HepG2 (cell line): ENCODE measurements at regions not wholly inside any gene's neighbourhood (a gene's known extent, or its start where the extent isn't known, plus 50 kb on each side); places are given as distances from the start of the nearest gene placed in this dataset.

Experiments
- ATAC-seq: fragments of 200-7000 bp; cut with Tn5 transposase; 3 replicates; pipeline ENCODE4 v1.9.1; 2020; ENCODE audit warnings: mild to moderate bottlenecking, moderate library complexity
- BruUV-seq: library from RNA; stranded (reverse); fragments of 400-500 nt; replicated peaks from 2 replicates; lab custom pipeline; 2021; lab: Mats Ljungman, UMichigan
- CTCF ChIA-PET: fragments of 300-600 bp; formaldehyde crosslinking; extraction: SDS; loops from one replicate; lab custom pipeline; 2021; ENCODE audit warnings: low total read pairs, inconsistent platforms, low intra/inter-chr PET ratio; lab: Yijun Ruan, JAX
- POLR2A ChIA-PET: fragments of 350-600 bp; sonication (Branson Sonifier 250); formaldehyde crosslinking; loops from one replicate; lab custom pipeline; 2020; ENCODE audit warnings: antibody characterized with exemption, inconsistent platforms; lab: Yijun Ruan, JAX
- DNase-seq: peaks from one replicate; pipeline ENCODE4 v3.0.0-alpha.2; 2015; ENCODE audit warnings: low spot score
- FAIRE-seq: peaks from 3 replicates; lab custom pipeline; 2011; peaks lifted over from hg19 to GRCh38; lab: Jason Lieb, UNC
- H2AFZ ChIP-seq: one replicate; pipeline ENCODE4 v1.6.1; 2011; ENCODE audit warnings: low read length, inconsistent platforms
- H3K27ac ChIP-seq: fragments of 300-600 bp; 3 replicates; pipeline ENCODE4 v1.8.0; 2011; ENCODE audit warnings: mixed run types, mild to moderate bottlenecking, mixed read lengths, low read length, inconsistent platforms; ENCODE audit not compliant: insufficient read depth; ENCODE audit errors: extremely low read length
- H3K27me3 ChIP-seq, 2 experiments: fragments of 200-600 bp in 1 of 2; 2 replicates in 1 of 2; 3 replicates in 1 of 2; pipeline versions ENCODE4 v1.6.0 to v1.8.0; 2011; ENCODE audit warnings: low read length in 2 of 2, mild to moderate bottlenecking in 2 of 2, moderate library complexity in 2 of 2, inconsistent platforms in 1 of 2; ENCODE audit not compliant: insufficient read depth in 2 of 2, control insufficient read depth in 1 of 2
- H3K36me3 ChIP-seq, 2 experiments: fragments of 200-600 bp in 1 of 2; replicated peaks in 1 of 2; 2 replicates in 1 of 2; 3 replicates in 1 of 2; pipeline versions ENCODE4 v1.5.1 to v1.8.0; 2011; ENCODE audit warnings: low read length in 2 of 2, inconsistent platforms in 1 of 2; ENCODE audit not compliant: insufficient read depth in 2 of 2, control insufficient read depth in 1 of 2
- H3K4me1 ChIP-seq: 2 replicates; pipeline ENCODE4 v1.5.1; 2012; ENCODE audit warnings: low read length, inconsistent platforms; ENCODE audit not compliant: insufficient read depth
- H3K4me2 ChIP-seq: 2 replicates; pipeline ENCODE4 v1.6.0; 2011; ENCODE audit warnings: low read depth, low read length, inconsistent platforms
- H3K4me3 ChIP-seq, 3 experiments: fragments of 200-600 bp in 1 of 3; sonication (generic), shearing (Covaris generic) in 1 of 3; replicated peaks in 1 of 3; 2 replicates each; pipeline ENCODE4 v1.5.1; 2011 to 2016; ENCODE audit warnings: low read length in 3 of 3, inconsistent platforms in 2 of 3, low read depth in 2 of 3, mild to moderate bottlenecking in 2 of 3, control low read depth in 1 of 3, mixed read lengths in 1 of 3; ENCODE audit not compliant: insufficient read depth in 1 of 3
- H3K79me2 ChIP-seq: one replicate; pipeline ENCODE4 v1.6.1; 2011; ENCODE audit warnings: low read length, inconsistent platforms; ENCODE audit not compliant: insufficient read depth
- H3K9ac ChIP-seq: 2 replicates; pipeline ENCODE4 v1.6.0; 2011; ENCODE audit warnings: mild to moderate bottlenecking, low read depth, low read length, inconsistent platforms; ENCODE audit not compliant: insufficient read depth
- H3K9me3 ChIP-seq: 2 replicates; pipeline ENCODE4 v1.5.1; 2012; ENCODE audit warnings: mild to moderate bottlenecking, low read length
- H4K20me1 ChIP-seq: 2 replicates; pipeline ENCODE4 v1.6.0; 2011; ENCODE audit warnings: inconsistent platforms, mild to moderate bottlenecking, low read length, moderate library complexity; ENCODE audit not compliant: insufficient read depth
- ARNT2 ChIP-seq: sonication (generic); formaldehyde crosslinking; IDR thresholded peaks from 2 replicates; pipeline ENCODE4 v1.8.0; 2022; ENCODE audit warnings: mild to moderate bottlenecking, low read depth, missing genetic modification reagents, moderate library complexity
- SRSF9 ChIP-seq: fragments of 200-400 bp; formaldehyde crosslinking; IDR thresholded peaks from 2 replicates; pipeline ENCODE4 v1.6.1; 2018; ENCODE audit warnings: borderline replicate concordance, mild to moderate bottlenecking, low read depth, low read length; ENCODE audit not compliant: insufficient read depth, poor library complexity, severe bottlenecking
- ZC3H13 ChIP-seq: sonication (generic); formaldehyde crosslinking; IDR thresholded peaks from 2 replicates; pipeline ENCODE4 v1.8.1; 2023; ENCODE audit warnings: mild to moderate bottlenecking, missing genetic modification reagents, moderate library complexity
- ZNF382 ChIP-seq: sonication (generic); formaldehyde crosslinking; IDR thresholded peaks from 2 replicates; pipeline ENCODE4 v1.5.0; 2020; ENCODE audit warnings: missing genetic modification reagents, mild to moderate bottlenecking, borderline replicate concordance
- ZNF546 ChIP-seq: sonication (generic); formaldehyde crosslinking; conservative IDR thresholded peaks from 2 replicates; pipeline ENCODE4 v1.8.1; 2023; ENCODE audit warnings: mild to moderate bottlenecking, missing genetic modification reagents
- WGBS: methylation state at CpG from one replicate; pipeline ENCODE4 v1.1.6; 2017; ENCODE audit warnings: low lambda C conversion rate; 5-methylcytosine and 5-hydroxymethylcytosine counted together
- in situ Hi-C: cut with HindIII; loops from 2 replicates; pipeline ENCODE4 v1.10.0; 2017; ENCODE audit warnings: low pct_unique_long_range_greater_than_20kb; ENCODE audit not compliant: extremely low pct_ligation_motif_present
- intact Hi-C: fragments of 100-400 bp; cut with micrococcal nuclease; formaldehyde crosslinking; loops from one replicate; pipeline ENCODE4 v1.10.0; 2022; ENCODE audit not compliant: unreplicated experiment
- TF ChIP-seq, protein P1 (sequence below): sonication (generic); formaldehyde crosslinking; IDR thresholded peaks from 2 replicates; pipeline ENCODE4 v1.5.1; 2020; ENCODE audit warnings: missing genetic modification reagents, mild to moderate bottlenecking, borderline replicate concordance
- TF ChIP-seq, protein P2 (sequence below): IDR thresholded peaks from 2 replicates; pipeline ENCODE4 v1.6.1; 2016; ENCODE audit warnings: missing biosample characterization, missing genetic modification reagents, low read depth

DNA sequence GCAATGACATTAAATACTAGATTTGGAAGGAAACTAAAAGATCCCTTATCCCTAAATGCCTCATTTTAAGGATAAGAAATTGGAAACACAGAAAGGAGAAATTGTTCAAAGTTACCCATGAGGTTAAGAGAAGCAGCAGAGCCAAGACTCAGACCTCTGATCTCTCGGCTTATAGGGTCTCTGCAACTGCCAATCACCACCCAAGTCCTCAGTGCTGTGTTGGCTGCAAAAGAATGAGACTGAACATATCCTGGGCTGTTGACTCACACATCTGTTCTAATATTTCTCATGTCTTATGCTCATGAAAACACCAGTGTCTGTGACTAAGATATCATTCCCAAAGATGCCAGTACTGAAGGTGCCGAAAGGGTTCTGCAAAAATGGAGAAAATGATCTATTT, 153.3 kb downstream of the XPNPEP1 start (continued):
- TF ChIP-seq, protein P1, sequence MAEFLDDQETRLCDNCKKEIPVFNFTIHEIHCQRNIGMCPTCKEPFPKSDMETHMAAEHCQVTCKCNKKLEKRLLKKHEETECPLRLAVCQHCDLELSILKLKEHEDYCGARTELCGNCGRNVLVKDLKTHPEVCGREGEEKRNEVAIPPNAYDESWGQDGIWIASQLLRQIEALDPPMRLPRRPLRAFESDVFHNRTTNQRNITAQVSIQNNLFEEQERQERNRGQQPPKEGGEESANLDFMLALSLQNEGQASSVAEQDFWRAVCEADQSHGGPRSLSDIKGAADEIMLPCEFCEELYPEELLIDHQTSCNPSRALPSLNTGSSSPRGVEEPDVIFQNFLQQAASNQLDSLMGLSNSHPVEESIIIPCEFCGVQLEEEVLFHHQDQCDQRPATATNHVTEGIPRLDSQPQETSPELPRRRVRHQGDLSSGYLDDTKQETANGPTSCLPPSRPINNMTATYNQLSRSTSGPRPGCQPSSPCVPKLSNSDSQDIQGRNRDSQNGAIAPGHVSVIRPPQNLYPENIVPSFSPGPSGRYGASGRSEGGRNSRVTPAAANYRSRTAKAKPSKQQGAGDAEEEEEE = no peak
- TF ChIP-seq, protein P2, sequence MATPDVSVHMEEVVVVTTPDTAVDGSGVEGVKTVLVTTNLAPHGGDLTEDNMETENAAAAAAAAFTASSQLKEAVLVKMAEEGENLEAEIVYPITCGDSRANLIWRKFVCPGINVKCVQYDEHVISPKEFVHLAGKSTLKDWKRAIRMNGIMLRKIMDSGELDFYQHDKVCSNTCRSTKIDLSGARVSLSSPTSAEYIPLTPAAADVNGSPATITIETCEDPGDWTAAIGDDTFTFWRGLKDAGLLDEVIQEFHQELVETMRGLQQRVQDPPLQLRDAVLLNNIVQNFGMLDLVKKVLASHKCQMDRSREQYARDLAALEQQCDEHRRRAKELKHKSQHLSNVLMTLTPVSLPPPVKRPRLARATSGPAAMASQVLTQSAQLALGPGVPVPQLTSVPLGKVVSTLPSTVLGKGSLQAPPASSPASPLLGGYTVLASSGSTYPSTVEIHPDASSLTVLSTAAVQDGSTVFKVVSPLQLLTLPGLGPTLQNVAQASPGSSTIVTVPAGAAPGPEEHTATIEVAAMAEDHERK (CRISPR knock-in tag) = no peak
- no peak for TF ChIP-seq SRSF9
- no peak for TF ChIP-seq ARNT2
- no peak for TF ChIP-seq ZNF546 (CRISPR knock-in tag)
- no peak for TF ChIP-seq ZC3H13

- no peak overlapping the region for H3K9ac ChIP-seq
- CTCF ChIA-PET = no interaction called here
- H3K4me3 ChIP-seq = no peak overlapping the region
- no peak for FAIRE-seq
- in situ Hi-C loops = no loop called here
- no peaks in the 10 kb centered on the region for H3K79me2 ChIP-seq
- H3K27me3 ChIP-seq = no peaks in the 10 kb centered on the region
- BruUV-seq = no TSS peak
- no peak for DNase-seq
- H3K9me3 ChIP-seq = no peaks in the 10 kb centered on the region
- H3K4me1 ChIP-seq = no peaks in the 10 kb centered on the region
- no peak for TF ChIP-seq ZNF382 (CRISPR knock-in tag)
- TF ChIP-seq, all 625 proteins: peak for 0
- POLR2A ChIA-PET = no interaction called here
- no peak for ATAC-seq
- Histone ChIP-seq H3K4me2 (no peak overlapping the region), H3K36me3 (no peaks in the 10 kb centered on the region), H3K27ac (no peak overlapping the region), H4K20me1 (no peaks in the 10 kb centered on the region), H2AFZ (no peak overlapping the region)
- WGBS = 24% methylated on average over 2 of the region's 2 CpGs
- intact Hi-C loops = no loop called here
These were observed 157.5 kb downstream of the XPNPEP1 start for GRCh38 chr10:109765838-109766237.
